K562 (cell line): ENCODE measurements at regions not wholly inside any gene's neighbourhood (a gene's known extent, or its start where the extent isn't known, plus 50 kb on each side); places are given as distances from the start of the nearest gene placed in this dataset.

ENCODE experiments used
- ARID4B ChIP-seq: sonication (generic); formaldehyde crosslinking; IDR thresholded peaks from 2 replicates; pipeline ENCODE4 v1.8.0; 2022; ENCODE audit warnings: mild to moderate bottlenecking, missing genetic modification reagents
- ATF1 ChIP-seq, 2 experiments: fragments of 450-650 bp in 1 of 2; IDR thresholded peaks; 2 replicates each; pipeline ENCODE4 v1.6.1; 2016; ENCODE audit warnings: missing compliant biosample characterization in 1 of 2, missing genetic modification characterization in 1 of 2
- CTCF ChIP-seq, 3 experiments: IDR thresholded peaks in 2 of 3; conservative IDR thresholded peaks in 1 of 3; 2 replicates each; pipeline ENCODE4 v1.5.1; 2011 to 2012; ENCODE audit warnings: low read length in 3 of 3, mild to moderate bottlenecking in 3 of 3, control low read depth in 2 of 3, improper control_type of control experiment in 1 of 3, inconsistent platforms in 1 of 3, low read depth in 1 of 3, mixed read lengths in 1 of 3, moderate library complexity in 1 of 3; ENCODE audit not compliant: insufficient read depth in 2 of 3
- DLX4 ChIP-seq: fragments of 250-450 bp; sonication (Bioruptor Pico); IDR thresholded peaks from 2 replicates; pipeline ENCODE4 v1.6.1; 2021; ENCODE audit warnings: mild to moderate bottlenecking
- DPF2 ChIP-seq: fragments of 450-650 bp; IDR thresholded peaks from 2 replicates; pipeline ENCODE4 v1.6.1; 2016
- E2F5 ChIP-seq: sonication (generic); formaldehyde crosslinking; IDR thresholded peaks from 2 replicates; pipeline ENCODE4 v1.8.0; 2022; ENCODE audit warnings: mild to moderate bottlenecking, missing genetic modification reagents
- ELF4 ChIP-seq: fragments of 450-650 bp; formaldehyde crosslinking; IDR thresholded peaks from 2 replicates; pipeline ENCODE4 v1.4.0; 2022; ENCODE audit warnings: missing genetic modification characterization
- FOXA3 ChIP-seq, 2 experiments: fragments of 450-650 bp in 1 of 2; sonication (generic) in 1 of 2; formaldehyde crosslinking; IDR thresholded peaks in 1 of 2; conservative IDR thresholded peaks in 1 of 2; 2 replicates each; pipeline versions ENCODE4 v1.4.0 to v1.8.0; 2020 to 2022; ENCODE audit warnings: mild to moderate bottlenecking in 2 of 2, missing genetic modification reagents in 1 of 2
- JUND ChIP-seq, 2 experiments: IDR thresholded peaks; 2 replicates in 1 of 2; 3 replicates in 1 of 2; pipeline ENCODE4 v1.6.1; 2011; ENCODE audit warnings: borderline replicate concordance in 2 of 2, low read depth in 2 of 2, low read length in 2 of 2, improper control_type of control experiment in 1 of 2, missing biosample characterization in 1 of 2, missing genetic modification characterization in 1 of 2, missing genetic modification reagents in 1 of 2
- KDM1A ChIP-seq, 2 experiments: fragments of 450-650 bp; IDR thresholded peaks; 2 replicates each; pipeline ENCODE4 v1.6.1; 2016; ENCODE audit warnings: mild to moderate bottlenecking in 2 of 2
- NFE2L1 ChIP-seq: fragments of 450-650 bp; IDR thresholded peaks from 2 replicates; pipeline ENCODE4 v1.6.1; 2016; ENCODE audit warnings: missing genetic modification characterization, low read depth, mild to moderate bottlenecking, missing compliant biosample characterization, moderate library complexity, borderline replicate concordance
- NR2F6 ChIP-seq: fragments of 450-650 bp; formaldehyde crosslinking; IDR thresholded peaks from 2 replicates; pipeline ENCODE4 v1.4.0; 2020; ENCODE audit warnings: mild to moderate bottlenecking
- PCBP2 ChIP-seq: fragments of 200-400 bp; formaldehyde crosslinking; IDR thresholded peaks from 2 replicates; pipeline ENCODE4 v1.6.1; 2018; ENCODE audit warnings: low read length, low read depth, mild to moderate bottlenecking, moderate library complexity; ENCODE audit not compliant: poor library complexity, severe bottlenecking
- SP1 ChIP-seq: sonication (generic); formaldehyde crosslinking; IDR thresholded peaks from 2 replicates; pipeline ENCODE4 v1.8.1; 2022; ENCODE audit warnings: mild to moderate bottlenecking, missing genetic modification reagents
- TFAM ChIP-seq: fragments of 250-450 bp; sonication (Bioruptor Pico); conservative IDR thresholded peaks from 2 replicates; pipeline ENCODE4 v1.5.0; 2021; ENCODE audit warnings: mild to moderate bottlenecking, moderate library complexity
- USF1 ChIP-seq: sonication (generic); formaldehyde crosslinking; IDR thresholded peaks from 2 replicates; pipeline ENCODE4 v1.9.0; 2022; ENCODE audit warnings: mild to moderate bottlenecking, missing genetic modification reagents
- ZKSCAN1 ChIP-seq: fragments of 150-350 bp; IDR thresholded peaks from 2 replicates; pipeline ENCODE4 v1.6.1; 2016; ENCODE audit warnings: low read depth, low read length
- ZNF212 ChIP-seq: fragments of 450-650 bp; formaldehyde crosslinking; IDR thresholded peaks from 2 replicates; pipeline ENCODE4 v1.4.0; 2020; ENCODE audit warnings: mild to moderate bottlenecking
- ZNF282 ChIP-seq: sonication (generic); formaldehyde crosslinking; IDR thresholded peaks from 2 replicates; pipeline ENCODE4 v1.8.1; 2023; ENCODE audit warnings: missing genetic modification reagents

GRCh38 chr1:219716611-219717114, 103.8 kb upstream of the ZC3H11B start (continued):
- TF ChIP-seq ARID4B (no peak), PCBP2 (no peak), DPF2 (peak; percentile 42; the same call in 1 of the 2 replicates), SP1 (no peak), FOXA3 (CRISPR knock-in tag; conservative IDR thresholded peaks at IDR 0.05 in 1 of 2, IDR thresholded peaks at IDR 0.05 in 1 of 2) (no peak), ZNF282 (CRISPR knock-in tag) (no peak), ZNF212 (CRISPR knock-in tag) (no peak), NFE2L1 (no peak; the same call in 1 of the 2 replicates), KDM1A (IDR thresholded peaks at IDR 0.05) (no peak), ZKSCAN1 (no peak), USF1 (CRISPR knock-in tag) (no peak), JUND (IDR thresholded peaks at IDR 0.05; ENCODE audit: borderline replicate concordance, low read depth, low read length) (no peak), JUND (tag; IDR thresholded peaks at IDR 0.05; ENCODE audit: borderline replicate concordance, low read depth, low read length) (peak; percentile 30; the same call in 1 of the 3 replicates), CTCF (IDR thresholded peaks at IDR 0.05 in 2 of 3, conservative IDR thresholded peaks at IDR 0.05 in 1 of 3; ENCODE audit: insufficient read depth in 2 of 3, low read depth in 1 of 3, low read length in 3 of 3) (no peak), ATF1 (CRISPR knock-in tag; IDR thresholded peaks at IDR 0.05) (no peak), ATF1 (tag; IDR thresholded peaks at IDR 0.05) (0 out of 2 replicates have a peak, but pooled peaks have one; percentile 27), DLX4 (CRISPR knock-in tag) (no peak), TFAM (no peak), E2F5 (CRISPR knock-in tag) (no peak), NR2F6 (CRISPR knock-in tag) (no peak), ELF4 (CRISPR knock-in tag) (no peak)
